ENCODE measurements at regions not wholly inside any gene's neighbourhood (a gene's known extent, or its start where the extent isn't known, plus 50 kb on each side); places are given as distances from the start of the nearest gene placed in this dataset.

GRCh38 chr22:48378673-48379072, 1449.0 kb downstream of the BRD1 start:
- TF ChIP-seq POLR2A (IDR thresholded peaks at IDR 0.05; ENCODE audit: low read depth, low read length) (no peak), CTCF (conservative IDR thresholded peaks at IDR 0.05; ENCODE audit: low read depth, low read length) (no peak), MAFK (IDR thresholded peaks at IDR 0.05; ENCODE audit: low read depth, low read length) (no peak), FOS (IDR thresholded peaks at IDR 0.05; ENCODE audit: low read depth, low read length) (no peak), RAD21 (IDR thresholded peaks at IDR 0.05; ENCODE audit: low read length) (no peak), RCOR1 (IDR thresholded peaks at IDR 0.05; ENCODE audit: insufficient replicate concordance, low read length) (no peak), MXI1 (IDR thresholded peaks at IDR 0.05; ENCODE audit: borderline replicate concordance, low read depth, low read length) (no peak), SMC3 (IDR thresholded peaks at IDR 0.05; ENCODE audit: low read depth, low read length) (no peak), BHLHE40 (IDR thresholded peaks at IDR 0.05; ENCODE audit: low read depth, low read length) (no peak), RFX5 (IDR thresholded peaks at IDR 0.05; ENCODE audit: low read depth, low read length) (no peak), CEBPB (IDR thresholded peaks at IDR 0.05; ENCODE audit: low read depth, low read length) (no peak), ELK1 (IDR thresholded peaks at IDR 0.05; ENCODE audit: borderline replicate concordance, low read depth, low read length) (no peak), CHD1 (IDR thresholded peaks at IDR 0.05; ENCODE audit: low read depth, low read length) (no peak)

Measured in IMR-90 (cell line).